COR-L47 (cell line): ENCODE measurements at regions not wholly inside any gene's neighbourhood (a gene's known extent, or its start where the extent isn't known, plus 50 kb on each side); places are given as distances from the start of the nearest gene placed in this dataset.

Experiments used
- DNase-seq: peaks from one replicate; lab custom pipeline; 2025; lab: John Stamatoyannopoulos, UW

DNA sequence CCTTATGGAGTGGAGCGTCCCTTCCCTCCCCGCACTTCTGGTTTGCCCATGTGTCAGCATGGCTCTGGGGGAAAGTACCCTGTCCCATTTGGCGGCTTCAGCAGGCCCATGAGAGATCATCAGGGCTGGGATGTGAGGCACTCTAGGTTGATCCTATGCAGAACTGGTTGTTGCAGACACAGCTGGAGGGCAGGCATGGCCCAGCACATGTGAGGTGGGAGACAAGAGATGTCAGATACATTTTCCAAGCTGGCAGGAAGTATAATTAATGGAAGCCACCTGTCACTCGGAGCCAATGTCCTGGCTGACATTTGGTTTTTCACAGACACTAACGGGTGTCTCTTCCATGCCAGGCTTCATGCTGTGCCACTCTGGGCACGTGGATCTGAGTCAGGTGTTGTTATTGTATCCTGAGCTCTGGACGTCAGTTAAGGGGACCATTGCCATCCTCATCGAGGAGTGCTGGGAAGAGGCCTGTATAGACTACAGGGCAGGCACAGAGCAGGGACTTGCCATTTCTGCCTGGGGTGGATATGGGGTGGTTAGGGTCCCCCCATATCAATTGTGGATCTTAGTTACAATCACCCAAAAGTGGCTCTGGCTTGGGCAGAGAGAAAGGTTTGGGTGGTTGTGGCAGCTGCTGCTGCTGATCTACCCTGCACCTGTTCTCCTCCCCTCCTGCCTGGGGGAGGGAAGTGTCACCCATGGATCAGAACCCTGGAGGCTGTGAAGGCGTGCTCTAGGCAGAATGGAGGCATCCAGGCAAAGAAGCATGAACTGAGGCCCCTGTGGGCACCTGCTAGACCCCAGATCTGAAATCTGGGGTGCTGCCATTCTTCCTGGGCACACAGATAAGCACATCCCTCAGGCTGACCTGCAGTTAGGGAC, 140.7 kb downstream of the FBLN2 start:
- DNase-seq, result peak; percentile 9

DNA sequence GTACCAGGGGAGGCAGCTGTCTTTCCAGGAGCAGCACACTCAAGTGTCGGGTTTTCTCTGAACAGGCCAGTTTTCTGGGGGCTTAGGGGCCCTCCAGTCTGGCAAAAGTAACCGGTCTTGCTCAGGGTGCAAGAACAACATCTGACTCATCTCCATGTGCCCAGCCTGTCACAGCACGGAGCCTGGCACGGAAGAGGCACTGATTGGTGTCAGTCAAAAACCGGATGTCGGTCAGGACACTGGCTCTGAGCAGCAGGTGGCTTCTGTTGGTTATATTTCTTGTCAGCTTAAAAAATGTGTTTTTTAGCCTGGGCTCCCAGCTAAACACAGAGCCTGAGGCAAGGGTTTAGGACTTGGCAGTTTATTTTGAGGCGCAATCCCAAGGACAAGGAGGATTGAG, 139.9 kb downstream of the FBLN2 start:
- no peak for DNase-seq

DNA sequence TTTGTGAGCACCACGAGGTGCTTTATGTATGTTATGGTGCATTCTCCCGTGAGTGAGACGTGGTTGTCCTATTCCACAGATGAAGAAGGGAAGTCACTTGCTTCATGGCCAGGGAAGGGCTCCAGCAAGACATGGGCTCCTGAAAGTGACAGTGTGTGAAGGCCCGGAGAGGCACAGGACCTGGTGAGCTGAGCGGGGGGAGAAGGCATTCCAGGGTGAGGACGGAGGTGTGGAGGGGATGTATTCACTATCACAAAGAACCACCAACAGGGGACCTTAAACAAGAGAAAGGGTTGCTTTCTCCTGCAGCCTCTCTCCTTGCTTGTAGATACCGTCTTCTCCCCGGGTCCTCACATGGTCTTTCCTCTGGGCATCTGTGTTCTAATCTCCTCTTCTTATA, 139.1 kb downstream of the FBLN2 start:
- DNase-seq, result no peak
